HepG2 (cell line): ENCODE measurements at regions not wholly inside any gene's neighbourhood (a gene's known extent, or its start where the extent isn't known, plus 50 kb on each side); places are given as distances from the start of the nearest gene placed in this dataset.

ENCODE experiments used
- ATAC-seq: fragments of 200-7000 bp; cut with Tn5 transposase; 3 replicates; pipeline ENCODE4 v1.9.1; 2020; ENCODE audit warnings: mild to moderate bottlenecking, moderate library complexity
- BruUV-seq: library from RNA; stranded (reverse); fragments of 400-500 nt; replicated peaks from 2 replicates; lab custom pipeline; 2021; lab: Mats Ljungman, UMichigan
- CTCF ChIA-PET: fragments of 300-600 bp; formaldehyde crosslinking; extraction: SDS; loops from one replicate; lab custom pipeline; 2021; ENCODE audit warnings: low total read pairs, inconsistent platforms, low intra/inter-chr PET ratio; lab: Yijun Ruan, JAX
- POLR2A ChIA-PET: fragments of 350-600 bp; sonication (Branson Sonifier 250); formaldehyde crosslinking; loops from one replicate; lab custom pipeline; 2020; ENCODE audit warnings: antibody characterized with exemption, inconsistent platforms; lab: Yijun Ruan, JAX
- DNase-seq: peaks from one replicate; pipeline ENCODE4 v3.0.0-alpha.2; 2015; ENCODE audit warnings: low spot score
- FAIRE-seq: peaks from 3 replicates; lab custom pipeline; 2011; peaks lifted over from hg19 to GRCh38; lab: Jason Lieb, UNC
- H2AFZ ChIP-seq: one replicate; pipeline ENCODE4 v1.6.1; 2011; ENCODE audit warnings: low read length, inconsistent platforms
- H3K27ac ChIP-seq: fragments of 300-600 bp; 3 replicates; pipeline ENCODE4 v1.8.0; 2011; ENCODE audit warnings: mixed run types, mild to moderate bottlenecking, mixed read lengths, low read length, inconsistent platforms; ENCODE audit not compliant: insufficient read depth; ENCODE audit errors: extremely low read length
- H3K27me3 ChIP-seq, 2 experiments: fragments of 200-600 bp in 1 of 2; 2 replicates in 1 of 2; 3 replicates in 1 of 2; pipeline versions ENCODE4 v1.6.0 to v1.8.0; 2011; ENCODE audit warnings: low read length in 2 of 2, mild to moderate bottlenecking in 2 of 2, moderate library complexity in 2 of 2, inconsistent platforms in 1 of 2; ENCODE audit not compliant: insufficient read depth in 2 of 2, control insufficient read depth in 1 of 2
- H3K36me3 ChIP-seq, 2 experiments: fragments of 200-600 bp in 1 of 2; replicated peaks in 1 of 2; 2 replicates in 1 of 2; 3 replicates in 1 of 2; pipeline versions ENCODE4 v1.5.1 to v1.8.0; 2011; ENCODE audit warnings: low read length in 2 of 2, inconsistent platforms in 1 of 2; ENCODE audit not compliant: insufficient read depth in 2 of 2, control insufficient read depth in 1 of 2
- H3K4me1 ChIP-seq: 2 replicates; pipeline ENCODE4 v1.5.1; 2012; ENCODE audit warnings: low read length, inconsistent platforms; ENCODE audit not compliant: insufficient read depth
- H3K4me2 ChIP-seq: 2 replicates; pipeline ENCODE4 v1.6.0; 2011; ENCODE audit warnings: low read depth, low read length, inconsistent platforms
- H3K4me3 ChIP-seq, 3 experiments: fragments of 200-600 bp in 1 of 3; sonication (generic), shearing (Covaris generic) in 1 of 3; replicated peaks in 1 of 3; 2 replicates each; pipeline ENCODE4 v1.5.1; 2011 to 2016; ENCODE audit warnings: low read length in 3 of 3, inconsistent platforms in 2 of 3, low read depth in 2 of 3, mild to moderate bottlenecking in 2 of 3, control low read depth in 1 of 3, mixed read lengths in 1 of 3; ENCODE audit not compliant: insufficient read depth in 1 of 3
- H3K79me2 ChIP-seq: one replicate; pipeline ENCODE4 v1.6.1; 2011; ENCODE audit warnings: low read length, inconsistent platforms; ENCODE audit not compliant: insufficient read depth
- H3K9ac ChIP-seq: 2 replicates; pipeline ENCODE4 v1.6.0; 2011; ENCODE audit warnings: mild to moderate bottlenecking, low read depth, low read length, inconsistent platforms; ENCODE audit not compliant: insufficient read depth
- H3K9me3 ChIP-seq: 2 replicates; pipeline ENCODE4 v1.5.1; 2012; ENCODE audit warnings: mild to moderate bottlenecking, low read length
- H4K20me1 ChIP-seq: 2 replicates; pipeline ENCODE4 v1.6.0; 2011; ENCODE audit warnings: inconsistent platforms, mild to moderate bottlenecking, low read length, moderate library complexity; ENCODE audit not compliant: insufficient read depth
- ARNT ChIP-seq: fragments of 450-650 bp; IDR thresholded peaks from 2 replicates; pipeline ENCODE4 v1.6.1; 2017
- ESRRA ChIP-seq: sonication (generic); formaldehyde crosslinking; IDR thresholded peaks from 2 replicates; pipeline ENCODE4 v1.5.1; 2020; ENCODE audit warnings: mild to moderate bottlenecking, low read depth, missing genetic modification reagents
- FLYWCH1 ChIP-seq: sonication (generic); formaldehyde crosslinking; IDR thresholded peaks from 2 replicates; pipeline ENCODE4 v1.8.1; 2023; ENCODE audit warnings: mild to moderate bottlenecking, missing genetic modification reagents
- HDAC2 ChIP-seq: sonication (generic); formaldehyde crosslinking; IDR thresholded peaks from 2 replicates; pipeline ENCODE4 v1.4.0; 2020; ENCODE audit warnings: missing genetic modification reagents
- HMG20B ChIP-seq: conservative IDR thresholded peaks from 2 replicates; pipeline ENCODE4 v1.6.1; 2016; ENCODE audit warnings: missing genetic modification reagents, missing compliant biosample characterization
- HNRNPLL ChIP-seq: fragments of 200-400 bp; formaldehyde crosslinking; IDR thresholded peaks from 2 replicates; pipeline ENCODE4 v1.6.1; 2017; ENCODE audit warnings: mild to moderate bottlenecking, low read depth, low read length; ENCODE audit not compliant: poor library complexity, severe bottlenecking
- RBM22 ChIP-seq: fragments of 200-400 bp; formaldehyde crosslinking; optimal IDR thresholded peaks from 2 replicates; pipeline ENCODE3; 2017; ENCODE audit warnings: mild to moderate bottlenecking, low read length, moderate library complexity
- SAP130 ChIP-seq: IDR thresholded peaks from 2 replicates; pipeline ENCODE4 v1.6.1; 2016; ENCODE audit warnings: low read depth
- SMC3 ChIP-seq: IDR thresholded peaks from 2 replicates; pipeline ENCODE4 v1.6.1; 2011; ENCODE audit warnings: low read length, improper control_type of control experiment
- TBX2 ChIP-seq: sonication (generic); formaldehyde crosslinking; IDR thresholded peaks from 2 replicates; pipeline ENCODE4 v1.5.0; 2020; ENCODE audit warnings: missing genetic modification reagents, mild to moderate bottlenecking, borderline replicate concordance
- TEAD3 ChIP-seq: optimal IDR thresholded peaks from 2 replicates; pipeline ENCODE3; 2016; ENCODE audit warnings: borderline replicate concordance
- TMF1 ChIP-seq: sonication (generic); formaldehyde crosslinking; IDR thresholded peaks from 2 replicates; pipeline ENCODE4 v1.8.1; 2022; ENCODE audit warnings: low read depth, missing genetic modification reagents
- TP53 ChIP-seq: sonication (generic); formaldehyde crosslinking; conservative IDR thresholded peaks from 2 replicates; pipeline ENCODE4 v1.4.0; 2020; ENCODE audit warnings: missing genetic modification reagents
- ZFX ChIP-seq: sonication (generic); formaldehyde crosslinking; IDR thresholded peaks from 2 replicates; pipeline ENCODE4 v1.4.0; 2020; ENCODE audit warnings: mild to moderate bottlenecking, low read depth, missing genetic modification reagents, moderate library complexity
- ZNF138 ChIP-seq: sonication (generic); formaldehyde crosslinking; IDR thresholded peaks from 2 replicates; pipeline ENCODE4 v1.5.0; 2020; ENCODE audit warnings: mild to moderate bottlenecking, low read depth, missing genetic modification reagents
- ZNF260 ChIP-seq: sonication (generic); formaldehyde crosslinking; IDR thresholded peaks from 2 replicates; pipeline ENCODE4 v1.4.0; 2020; ENCODE audit warnings: missing genetic modification reagents, low read depth, mild to moderate bottlenecking, borderline replicate concordance
- ZNF605 ChIP-seq: sonication (generic); formaldehyde crosslinking; IDR thresholded peaks from 2 replicates; pipeline ENCODE4 v1.8.0; 2022; ENCODE audit warnings: mild to moderate bottlenecking, missing genetic modification reagents
- ZNF768 ChIP-seq: sonication (generic); formaldehyde crosslinking; IDR thresholded peaks from 2 replicates; pipeline ENCODE4 v1.4.0; 2020; ENCODE audit warnings: missing genetic modification reagents
- ZNF839 ChIP-seq: sonication (generic); formaldehyde crosslinking; IDR thresholded peaks from 2 replicates; pipeline ENCODE4 v1.4.0; 2020; ENCODE audit warnings: missing genetic modification reagents, mild to moderate bottlenecking, borderline replicate concordance
- WGBS: methylation state at CpG from one replicate; pipeline ENCODE4 v1.1.6; 2017; ENCODE audit warnings: low lambda C conversion rate; 5-methylcytosine and 5-hydroxymethylcytosine counted together
- in situ Hi-C: cut with HindIII; loops from 2 replicates; pipeline ENCODE4 v1.10.0; 2017; ENCODE audit warnings: low pct_unique_long_range_greater_than_20kb; ENCODE audit not compliant: extremely low pct_ligation_motif_present
- intact Hi-C: fragments of 100-400 bp; cut with micrococcal nuclease; formaldehyde crosslinking; loops from one replicate; pipeline ENCODE4 v1.10.0; 2022; ENCODE audit not compliant: unreplicated experiment
- TF ChIP-seq, protein P1 (sequence below): sonication (generic); formaldehyde crosslinking; IDR thresholded peaks from 2 replicates; pipeline ENCODE4 v1.5.0; 2020; ENCODE audit warnings: mild to moderate bottlenecking, low read depth, missing genetic modification reagents, borderline replicate concordance
- TF ChIP-seq, protein P2 (sequence below): fragments of 450-650 bp; IDR thresholded peaks from 2 replicates; pipeline ENCODE4 v1.6.1; 2017; ENCODE audit warnings: mild to moderate bottlenecking
- TF ChIP-seq, protein P3 (sequence below): sonication (generic); formaldehyde crosslinking; IDR thresholded peaks from 2 replicates; pipeline ENCODE4 v1.5.1; 2020; ENCODE audit warnings: mild to moderate bottlenecking, missing genetic modification reagents

DNA sequence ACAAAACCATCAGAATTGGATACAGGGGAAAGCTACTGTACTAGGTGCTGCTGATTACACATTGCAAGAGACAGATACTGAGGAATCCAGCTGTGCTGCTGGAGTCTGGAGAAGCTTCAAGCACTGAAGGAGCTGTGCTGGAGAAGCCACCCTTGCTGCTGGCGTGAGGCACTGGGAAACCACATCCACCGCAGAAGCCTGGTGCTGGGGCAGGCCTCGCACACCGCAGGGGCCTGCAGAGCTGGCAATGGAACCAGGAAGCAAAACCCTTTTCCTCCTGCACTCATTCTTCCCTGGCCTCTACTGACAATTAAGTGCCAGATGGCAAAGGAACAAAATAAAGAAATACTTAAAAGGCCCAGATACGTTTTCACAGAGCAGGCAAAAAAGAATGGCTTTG lies 94.4 kb upstream of the MSH6 start:
- DNase-seq (no peak), ATAC-seq (peak; percentile 64), FAIRE-seq (no peak)
- Histone ChIP-seq H3K9ac (no peak overlapping the region), H3K9me3 (no peaks in the 10 kb centered on the region), H3K4me1 (peaks cover 8% of the 10 kb centered on the region; the same call in 1 of the 2 replicates), H4K20me1 (no peaks in the 10 kb centered on the region), H3K4me2 (peak overlapping the region; percentile 39; the same call in 1 of the 2 replicates), H2AFZ (peak overlapping the region; percentile 52), H3K79me2 (no peaks in the 10 kb centered on the region), H3K27me3 (0 out of 5 replicates have a peak, but pooled peaks cover 0 to 3% of the 10 kb centered on the region in 2 experiments), H3K4me3 (no peak overlapping the region), H3K36me3 (no peaks in the 10 kb centered on the region), H3K27ac (no peak overlapping the region)
- 58% methylated on average over 5 of the region's 5 CpGs for WGBS
- no TSS peak for BruUV-seq
- POLR2A ChIA-PET, result no interaction called here
- CTCF ChIA-PET, result no interaction called here
- in situ Hi-C loops (no loop called here), intact Hi-C loops (no loop called here)
- TF ChIP-seq, protein P1, sequence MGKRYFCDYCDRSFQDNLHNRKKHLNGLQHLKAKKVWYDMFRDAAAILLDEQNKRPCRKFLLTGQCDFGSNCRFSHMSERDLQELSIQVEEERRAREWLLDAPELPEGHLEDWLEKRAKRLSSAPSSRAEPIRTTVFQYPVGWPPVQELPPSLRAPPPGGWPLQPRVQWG, result no peak
- TF ChIP-seq, protein P2, sequence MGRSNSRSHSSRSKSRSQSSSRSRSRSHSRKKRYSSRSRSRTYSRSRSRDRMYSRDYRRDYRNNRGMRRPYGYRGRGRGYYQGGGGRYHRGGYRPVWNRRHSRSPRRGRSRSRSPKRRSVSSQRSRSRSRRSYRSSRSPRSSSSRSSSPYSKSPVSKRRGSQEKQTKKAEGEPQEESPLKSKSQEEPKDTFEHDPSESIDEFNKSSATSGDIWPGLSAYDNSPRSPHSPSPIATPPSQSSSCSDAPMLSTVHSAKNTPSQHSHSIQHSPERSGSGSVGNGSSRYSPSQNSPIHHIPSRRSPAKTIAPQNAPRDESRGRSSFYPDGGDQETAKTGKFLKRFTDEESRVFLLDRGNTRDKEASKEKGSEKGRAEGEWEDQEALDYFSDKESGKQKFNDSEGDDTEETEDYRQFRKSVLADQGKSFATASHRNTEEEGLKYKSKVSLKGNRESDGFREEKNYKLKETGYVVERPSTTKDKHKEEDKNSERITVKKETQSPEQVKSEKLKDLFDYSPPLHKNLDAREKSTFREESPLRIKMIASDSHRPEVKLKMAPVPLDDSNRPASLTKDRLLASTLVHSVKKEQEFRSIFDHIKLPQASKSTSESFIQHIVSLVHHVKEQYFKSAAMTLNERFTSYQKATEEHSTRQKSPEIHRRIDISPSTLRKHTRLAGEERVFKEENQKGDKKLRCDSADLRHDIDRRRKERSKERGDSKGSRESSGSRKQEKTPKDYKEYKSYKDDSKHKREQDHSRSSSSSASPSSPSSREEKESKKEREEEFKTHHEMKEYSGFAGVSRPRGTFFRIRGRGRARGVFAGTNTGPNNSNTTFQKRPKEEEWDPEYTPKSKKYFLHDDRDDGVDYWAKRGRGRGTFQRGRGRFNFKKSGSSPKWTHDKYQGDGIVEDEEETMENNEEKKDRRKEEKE, result no peak
- no peak for TF ChIP-seq HNRNPLL
- TF ChIP-seq TP53, result no peak
- no peak for TF ChIP-seq ZNF768 (CRISPR knock-in tag)
- no peak for TF ChIP-seq FLYWCH1 (CRISPR knock-in tag)
- no peak for TF ChIP-seq ARNT
- no peak for TF ChIP-seq SAP130 (CRISPR knock-in tag)
- no peak for TF ChIP-seq ZNF260
- no peak for TF ChIP-seq HDAC2 (CRISPR knock-in tag)
- TF ChIP-seq ESRRA (CRISPR knock-in tag), result no peak
- no peak for TF ChIP-seq ZNF839 (CRISPR knock-in tag)
- TF ChIP-seq HMG20B, result no peak
- TF ChIP-seq RBM22, result no peak
- TF ChIP-seq ZFX (CRISPR knock-in tag), result peak; percentile 34; the same call in 1 of the 2 replicates
- TF ChIP-seq TBX2 (CRISPR knock-in tag), result no peak
- TF ChIP-seq ZNF605 (CRISPR knock-in tag), result 0 out of 2 replicates have a peak, but pooled peaks have one; percentile 24
- TF ChIP-seq TEAD3 (CRISPR knock-in tag), result no peak
- TF ChIP-seq TMF1 (CRISPR knock-in tag), result no peak
- no peak for TF ChIP-seq SMC3
- no peak for TF ChIP-seq ZNF138 (CRISPR knock-in tag)
- TF ChIP-seq, protein P3, sequence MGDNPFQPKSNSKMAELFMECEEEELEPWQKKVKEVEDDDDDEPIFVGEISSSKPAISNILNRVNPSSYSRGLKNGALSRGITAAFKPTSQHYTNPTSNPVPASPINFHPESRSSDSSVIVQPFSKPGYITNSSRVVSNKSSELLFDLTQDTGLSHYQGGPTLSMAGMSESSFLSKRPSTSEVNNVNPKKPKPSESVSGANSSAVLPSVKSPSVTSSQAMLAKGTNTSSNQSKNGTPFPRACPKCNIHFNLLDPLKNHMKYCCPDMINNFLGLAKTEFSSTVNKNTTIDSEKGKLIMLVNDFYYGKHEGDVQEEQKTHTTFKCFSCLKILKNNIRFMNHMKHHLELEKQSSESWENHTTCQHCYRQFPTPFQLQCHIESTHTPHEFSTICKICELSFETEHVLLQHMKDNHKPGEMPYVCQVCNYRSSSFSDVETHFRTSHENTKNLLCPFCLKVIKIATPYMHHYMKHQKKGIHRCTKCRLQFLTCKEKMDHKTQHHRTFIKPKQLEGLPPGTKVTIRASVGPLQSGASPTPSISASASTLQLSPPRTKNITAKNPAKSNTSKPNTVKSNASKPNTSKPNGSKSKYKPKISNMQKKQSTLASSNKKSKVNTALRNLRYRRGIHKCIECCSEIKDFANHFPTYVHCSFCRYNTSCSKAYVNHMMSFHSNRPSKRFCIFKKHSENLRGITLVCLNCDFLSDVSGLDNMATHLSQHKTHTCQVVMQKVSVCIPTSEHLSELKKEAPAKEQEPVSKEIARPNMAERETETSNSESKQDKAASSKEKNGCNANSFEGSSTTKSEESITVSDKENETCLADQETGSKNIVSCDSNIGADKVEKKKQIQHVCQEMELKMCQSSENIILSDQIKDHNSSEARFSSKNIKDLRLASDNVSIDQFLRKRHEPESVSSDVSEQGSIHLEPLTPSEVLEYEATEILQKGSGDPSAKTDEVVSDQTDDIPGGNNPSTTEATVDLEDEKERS, result no peak
